Natural killer cell treated with Interleukin-12 subunit alpha and Interleukin-12 subunit beta and Interleukin-15 and Interleukin-18, amount 100 ng/mL, for 72 hours (primary cell): ENCODE measurements at regions not wholly inside any gene's neighbourhood (a gene's known extent, or its start where the extent isn't known, plus 50 kb on each side); places are given as distances from the start of the nearest gene placed in this dataset.
"Not testable (repeated sequence)": the region's sequence is repeated elsewhere in the genome, so short reads cannot be mapped to it uniquely, and the experiment has no call there.

ENCODE experiments used
- ATAC-seq, 2 donors: fragments of 150-1000 bp; cut with Tn5 transposase in 1 of 2; sonication (Bioruptor Pico), chemical (Tn5 transposase) in 1 of 2; 2 replicates each; pipeline ENCODE4 v1.10.0; 2021
- DNase-seq: peaks from one replicate; pipeline ENCODE4 v3.0.0; 2022; ENCODE audit warnings: low spot score
- H3K27ac Mint-ChIP-seq, 2 donors: 1 replicate in 1 of 2; 2 replicates in 1 of 2; pipeline ENCODE4 v1.8.0; 2022; ENCODE audit warnings: mixed read lengths in 2 of 2, mild to moderate bottlenecking in 1 of 2, moderate library complexity in 1 of 2
- H3K27me3 Mint-ChIP-seq, 2 donors: 1 replicate in 1 of 2; 2 replicates in 1 of 2; pipeline ENCODE4 v1.8.0; 2022; ENCODE audit warnings: mixed read lengths in 2 of 2
- H3K36me3 Mint-ChIP-seq: one replicate; pipeline ENCODE4 v1.8.0; 2022; ENCODE audit warnings: mixed read lengths
- H3K4me1 Mint-ChIP-seq, 2 donors: 1 replicate in 1 of 2; 2 replicates in 1 of 2; pipeline ENCODE4 v1.8.0; 2022; ENCODE audit warnings: low read depth in 2 of 2, mixed read lengths in 2 of 2, mild to moderate bottlenecking in 1 of 2
- H3K4me3 Mint-ChIP-seq: one replicate; pipeline ENCODE4 v1.8.0; 2022; ENCODE audit warnings: mixed read lengths
- H3K9me3 Mint-ChIP-seq: 2 replicates; pipeline ENCODE4 v1.8.0; 2022; ENCODE audit warnings: mixed read lengths

- Mint-ChIP-seq H3K27me3 (no peaks in the 10 kb centered on the region), H3K9me3 (peaks cover 6% of the 10 kb centered on the region), H3K4me1 (no peaks in the 10 kb centered on the region), H3K36me3 (no peaks in the 10 kb centered on the region), H3K27ac (no peak overlapping the region), H3K4me3 (no peak overlapping the region)
- DNase-seq (no peak), ATAC-seq (no peak)
Measured at GRCh38 chr6:8809662-8810061, 374.3 kb upstream of the SLC35B3 start.

GRCh38 chr6:8803181-8803760 is 367.9 kb upstream of the SLC35B3 start:
- H3K27me3 Mint-ChIP-seq, result no peaks in the 10 kb centered on the region
- H3K27ac Mint-ChIP-seq, result no peak overlapping the region
- ATAC-seq (no peak), DNase-seq (no peak)
- H3K4me1 Mint-ChIP-seq, result no peaks in the 10 kb centered on the region
- H3K9me3 Mint-ChIP-seq, result peaks cover 18% of the 10 kb centered on the region
- H3K36me3 Mint-ChIP-seq, result no peaks in the 10 kb centered on the region
- H3K4me3 Mint-ChIP-seq, result no peak overlapping the region

DNA sequence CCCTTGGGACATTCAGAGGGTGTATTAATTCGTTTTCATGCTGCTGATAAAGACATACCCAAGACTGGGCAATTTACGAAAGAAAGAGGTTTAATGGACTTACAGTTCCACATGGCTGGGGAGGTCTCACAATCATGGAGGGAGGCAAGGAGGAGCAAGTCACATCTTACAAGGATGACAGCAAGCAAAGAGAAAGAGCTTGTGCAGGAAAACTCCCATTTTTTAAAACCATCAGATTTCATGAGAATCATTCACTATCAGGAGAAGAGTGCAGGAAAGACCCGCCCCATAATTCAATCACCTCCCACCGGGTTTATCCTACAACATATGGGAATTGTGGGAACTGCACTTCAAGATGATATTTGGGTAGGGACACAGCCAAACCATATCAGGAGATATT is 367.1 kb upstream of the SLC35B3 start:
- peaks cover 13% of the 10 kb centered on the region for H3K9me3 Mint-ChIP-seq
- DNase-seq, H3K4me3 Mint-ChIP-seq, H3K27me3 Mint-ChIP-seq, ATAC-seq, H3K4me1 Mint-ChIP-seq, H3K36me3 Mint-ChIP-seq, H3K27ac Mint-ChIP-seq: not testable (repeated sequence)

DNA sequence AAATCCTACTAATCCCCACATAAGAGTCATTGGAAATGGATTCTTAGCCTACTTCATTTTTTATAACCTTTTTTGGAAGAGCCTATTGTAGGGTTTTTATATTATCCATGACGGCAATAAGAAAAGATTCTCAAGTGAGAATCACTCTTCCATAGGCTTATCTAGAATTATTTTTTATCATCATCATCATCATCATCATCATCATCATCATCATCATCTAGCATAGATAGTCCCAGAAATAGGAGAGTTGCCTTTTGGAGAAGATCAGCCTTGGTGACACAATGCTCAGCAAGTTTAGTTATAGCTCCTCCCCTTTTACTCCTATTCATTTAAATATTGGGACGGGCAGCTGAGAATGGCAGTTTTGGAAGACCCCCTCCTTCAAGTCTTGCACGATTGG is 359.1 kb upstream of the SLC35B3 start:
- Mint-ChIP-seq H3K4me3 (no peak overlapping the region), H3K9me3 (peaks cover 8% of the 10 kb centered on the region), H3K36me3 (no peaks in the 10 kb centered on the region), H3K27ac (no peak overlapping the region), H3K4me1 (no peaks in the 10 kb centered on the region), H3K27me3 (no peaks in the 10 kb centered on the region)
- DNase-seq (no peak), ATAC-seq (no peak)

DNA sequence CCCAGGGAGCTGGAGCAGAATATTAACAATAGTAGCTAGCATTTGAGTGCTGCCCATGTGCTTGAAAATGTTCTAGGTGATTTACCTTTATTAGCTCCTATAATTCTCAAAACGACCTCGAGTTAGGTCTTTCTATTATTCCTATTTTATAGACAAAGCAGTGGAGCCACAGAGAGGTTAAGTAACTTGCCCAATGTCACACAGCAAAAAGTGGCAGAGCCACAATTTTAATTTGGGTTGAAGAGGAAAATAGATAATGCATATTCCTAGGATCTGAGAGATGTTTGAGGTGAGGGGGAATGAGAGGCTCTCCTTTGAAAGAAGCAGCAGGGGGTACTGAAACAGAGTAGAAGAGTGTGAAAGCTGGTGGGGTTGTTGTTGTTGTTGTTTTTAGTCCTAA is 354.5 kb upstream of the SLC35B3 start:
- Mint-ChIP-seq H3K4me1 (no peaks in the 10 kb centered on the region), H3K36me3 (no peaks in the 10 kb centered on the region), H3K4me3 (no peak overlapping the region), H3K9me3 (peaks cover 8% of the 10 kb centered on the region), H3K27me3 (no peaks in the 10 kb centered on the region), H3K27ac (no peak overlapping the region)
- ATAC-seq, result no peak
- DNase-seq, result no peak

- ATAC-seq (no peak), DNase-seq (no peak)
- peaks cover 21% of the 10 kb centered on the region for H3K9me3 Mint-ChIP-seq
- no peaks in the 10 kb centered on the region for H3K4me1 Mint-ChIP-seq
- no peak overlapping the region for H3K27ac Mint-ChIP-seq
- no peak overlapping the region for H3K4me3 Mint-ChIP-seq
- H3K36me3 Mint-ChIP-seq, result no peaks in the 10 kb centered on the region
- H3K27me3 Mint-ChIP-seq, result no peaks in the 10 kb centered on the region
Measured at GRCh38 chr6:8785223-8785622, 349.9 kb upstream of the SLC35B3 start.

DNA sequence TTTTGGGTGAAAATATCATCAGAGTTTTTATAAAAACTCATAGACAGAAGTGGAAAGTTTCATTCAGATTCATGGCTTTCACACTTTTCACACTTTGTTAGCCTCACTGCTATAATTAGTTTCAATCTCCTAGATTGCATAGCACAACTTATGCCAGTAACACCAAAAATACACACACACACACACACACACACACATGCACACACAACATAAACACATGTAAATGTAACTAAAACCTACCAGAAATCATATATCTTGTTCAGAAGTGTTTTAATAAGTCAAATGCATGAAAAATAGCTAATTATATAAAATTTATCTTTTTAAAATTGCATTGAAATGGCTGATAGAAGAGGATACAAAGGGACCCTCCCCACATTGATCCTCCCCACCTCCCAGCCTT is 347.8 kb upstream of the SLC35B3 start:
- H3K4me1 Mint-ChIP-seq, result no peaks in the 10 kb centered on the region
- no peaks in the 10 kb centered on the region for H3K27me3 Mint-ChIP-seq
- ATAC-seq (no peak), DNase-seq (no peak)
- H3K4me3 Mint-ChIP-seq, result no peak overlapping the region
- peaks cover 17% of the 10 kb centered on the region for H3K9me3 Mint-ChIP-seq
- H3K36me3 Mint-ChIP-seq, result no peaks in the 10 kb centered on the region
- no peak overlapping the region for H3K27ac Mint-ChIP-seq

- no peaks in the 10 kb centered on the region for H3K4me1 Mint-ChIP-seq
- no peaks in the 10 kb centered on the region for H3K27me3 Mint-ChIP-seq
- ATAC-seq (no peak), DNase-seq (no peak)
- no peaks in the 10 kb centered on the region for H3K36me3 Mint-ChIP-seq
- no peak overlapping the region for H3K4me3 Mint-ChIP-seq
- no peak overlapping the region for H3K27ac Mint-ChIP-seq
- peaks cover 13% of the 10 kb centered on the region for H3K9me3 Mint-ChIP-seq
Measured at GRCh38 chr6:8780653-8781052, 345.3 kb upstream of the SLC35B3 start.

DNA sequence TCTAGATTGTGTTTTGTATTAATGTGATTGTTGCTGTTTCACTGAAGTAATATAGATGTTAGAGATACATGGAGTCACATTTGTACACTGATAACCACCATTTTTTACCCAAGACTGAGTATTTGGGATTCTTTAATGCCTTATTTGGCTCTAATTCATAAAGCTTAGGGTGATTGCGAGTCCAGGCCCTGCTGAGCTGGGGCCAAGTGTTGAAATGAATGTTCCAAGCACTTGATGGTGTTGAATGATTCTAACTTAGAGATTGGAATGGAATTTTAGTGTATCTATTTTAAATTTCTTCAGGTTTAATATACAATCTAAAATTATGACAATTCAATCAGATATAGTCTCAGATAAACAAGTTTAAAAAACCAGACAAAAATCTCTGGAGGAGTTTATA is 329.4 kb upstream of the SLC35B3 start:
- no peak for ATAC-seq
- H3K27ac Mint-ChIP-seq, result no peak overlapping the region
- DNase-seq, result no peak
- H3K27me3 Mint-ChIP-seq, result no peaks in the 10 kb centered on the region
- H3K9me3 Mint-ChIP-seq, result peaks cover 2% of the 10 kb centered on the region
- no peaks in the 10 kb centered on the region for H3K36me3 Mint-ChIP-seq
- no peak overlapping the region for H3K4me3 Mint-ChIP-seq
- H3K4me1 Mint-ChIP-seq, result no peaks in the 10 kb centered on the region

- Mint-ChIP-seq H3K4me3 (no peak overlapping the region), H3K4me1 (no peaks in the 10 kb centered on the region), H3K27ac (no peak overlapping the region), H3K9me3 (no peaks in the 10 kb centered on the region), H3K27me3 (no peaks in the 10 kb centered on the region), H3K36me3 (no peaks in the 10 kb centered on the region)
- ATAC-seq, result no peak
- no peak for DNase-seq
Measured at GRCh38 chr6:8760951-8761350, 325.6 kb upstream of the SLC35B3 start.

- Mint-ChIP-seq H3K4me1 (no peaks in the 10 kb centered on the region), H3K27ac (no peak overlapping the region), H3K36me3 (no peaks in the 10 kb centered on the region), H3K9me3 (no peaks in the 10 kb centered on the region), H3K4me3 (no peak overlapping the region), H3K27me3 (no peaks in the 10 kb centered on the region)
- ATAC-seq, result no peak
- DNase-seq, result no peak
Measured at GRCh38 chr6:8758412-8758811, 323.1 kb upstream of the SLC35B3 start.

GRCh38 chr6:8750627-8751026 is 315.3 kb upstream of the SLC35B3 start:
- no peaks in the 10 kb centered on the region for H3K4me1 Mint-ChIP-seq
- ATAC-seq (no peak), DNase-seq (no peak)
- no peak overlapping the region for H3K4me3 Mint-ChIP-seq
- H3K27me3 Mint-ChIP-seq, result no peaks in the 10 kb centered on the region
- no peaks in the 10 kb centered on the region for H3K9me3 Mint-ChIP-seq
- H3K27ac Mint-ChIP-seq, result no peak overlapping the region
- H3K36me3 Mint-ChIP-seq, result no peaks in the 10 kb centered on the region

DNA sequence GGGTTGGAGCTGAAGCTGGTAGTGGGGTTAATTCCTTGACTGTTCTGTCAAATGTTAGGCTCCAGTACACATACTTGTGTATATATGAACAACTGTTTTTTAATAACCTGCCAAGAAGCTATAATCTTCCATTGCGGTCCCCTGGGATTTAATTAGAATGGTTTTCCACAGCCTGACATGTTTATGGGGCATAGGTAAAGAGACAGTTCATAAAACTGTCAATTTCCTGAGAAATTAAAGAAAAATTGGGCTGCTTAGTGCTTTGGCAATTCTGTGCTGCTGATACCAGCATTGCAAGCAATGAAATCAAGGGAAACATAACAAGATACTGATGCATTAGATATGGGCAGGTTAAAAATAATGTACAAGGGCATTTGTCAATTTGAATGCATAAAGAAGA is 314.1 kb upstream of the SLC35B3 start:
- no peaks in the 10 kb centered on the region for H3K27me3 Mint-ChIP-seq
- H3K4me1 Mint-ChIP-seq, result no peaks in the 10 kb centered on the region
- H3K27ac Mint-ChIP-seq, result no peak overlapping the region

DNA sequence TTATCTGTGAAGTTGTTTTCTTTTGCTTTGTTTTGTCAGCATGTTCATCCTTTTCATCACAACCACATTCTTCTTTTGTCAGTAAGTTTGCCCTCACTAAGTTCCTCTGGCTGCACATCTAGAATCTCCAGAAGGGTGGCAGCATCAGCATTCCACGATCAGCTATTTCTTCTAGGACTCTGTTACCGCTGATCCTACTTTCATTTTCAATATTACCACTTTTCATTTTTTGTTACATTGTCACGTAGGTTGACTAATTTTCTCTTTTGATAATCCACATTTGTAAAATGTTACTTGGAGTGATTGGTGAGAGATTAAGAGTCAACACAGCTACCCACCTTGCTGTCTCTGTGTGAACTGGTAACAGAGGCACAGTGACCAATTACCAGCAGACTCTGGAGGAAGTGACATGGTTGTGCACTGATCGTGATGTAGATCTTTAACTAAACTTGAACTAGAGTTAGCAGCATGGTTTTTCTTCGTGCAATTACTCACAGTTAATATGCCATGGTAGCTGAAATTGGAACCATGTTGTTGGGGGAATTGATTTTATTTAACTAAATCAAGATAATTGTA is 307.9 kb upstream of the SLC35B3 start:
- Mint-ChIP-seq H3K27me3 (no peaks in the 10 kb centered on the region), H3K36me3 (peaks cover 13% of the 10 kb centered on the region), H3K9me3 (peaks cover 2% of the 10 kb centered on the region), H3K4me3 (peak overlapping the region; percentile 40), H3K4me1 (peaks cover 7 to 8% of the 10 kb centered on the region in 2 donors), H3K27ac (no peak overlapping the region)
- peak in 1 of 2 donors; percentile 62 for ATAC-seq
- DNase-seq, result no peak

More for the DNA sequence above, 314.1 kb upstream of the SLC35B3 start:
- DNase-seq (no peak), ATAC-seq (no peak)
- Mint-ChIP-seq H3K36me3 (peaks cover 3% of the 10 kb centered on the region), H3K9me3 (peaks cover 2% of the 10 kb centered on the region), H3K4me3 (no peak overlapping the region)

DNA sequence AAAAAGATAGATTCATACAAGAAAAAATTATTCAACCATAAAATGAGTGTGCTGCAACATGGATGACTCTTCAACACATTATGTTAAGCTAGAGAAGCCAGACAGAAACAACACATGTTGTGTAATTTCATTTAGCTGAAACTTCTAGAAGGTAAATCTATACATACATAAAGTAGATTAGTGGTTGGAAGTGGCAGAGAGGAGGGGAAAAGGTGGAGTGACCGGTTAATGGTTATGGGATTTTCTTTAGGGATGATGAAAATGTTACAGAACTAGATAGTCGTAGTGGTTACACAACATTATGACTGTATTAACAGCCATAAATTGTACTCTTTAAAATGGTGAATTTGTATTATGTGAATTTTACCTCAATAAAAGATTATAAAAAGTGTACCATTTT is 304.1 kb upstream of the SLC35B3 start:
- no peak overlapping the region for H3K4me3 Mint-ChIP-seq
- peaks cover 7 to 8% of the 10 kb centered on the region in 2 donors for H3K4me1 Mint-ChIP-seq
- no peaks in the 10 kb centered on the region for H3K27me3 Mint-ChIP-seq
- DNase-seq (no peak), ATAC-seq (no peak)
- H3K27ac Mint-ChIP-seq, result no peak overlapping the region
- peaks cover 4% of the 10 kb centered on the region for H3K9me3 Mint-ChIP-seq
- H3K36me3 Mint-ChIP-seq, result peaks cover 16% of the 10 kb centered on the region
